RWPE1 (cell line): ENCODE measurements at regions not wholly inside any gene's neighbourhood (a gene's known extent, or its start where the extent isn't known, plus 50 kb on each side); places are given as distances from the start of the nearest gene placed in this dataset.

ENCODE experiments used
- CTCF ChIA-PET: fragments of 350-600 bp; sonication (Branson Sonifier 250); formaldehyde crosslinking; extraction: SDS; loops from one replicate; lab custom pipeline; 2021; lab: Yijun Ruan, JAX
- POLR2A ChIA-PET: fragments of 400-600 bp; formaldehyde crosslinking; extraction: SDS; loops from one replicate; lab custom pipeline; 2020; ENCODE audit warnings: antibody characterized with exemption; ENCODE audit not compliant: low non-redundant PET; lab: Yijun Ruan, JAX
- DNase-seq: peaks from one replicate; pipeline ENCODE4 v3.0.0; 2012; ENCODE audit warnings: low spot score
- H3K27ac ChIP-seq: fragments of 450-650 bp; 2 replicates; pipeline ENCODE4 v1.5.1; 2017
- TF ChIP-seq, protein P1 (sequence below): fragments of 450-650 bp; conservative IDR thresholded peaks from 2 replicates; pipeline ENCODE4 v1.5.1; 2017; ENCODE audit warnings: low read depth, mild to moderate bottlenecking

DNA sequence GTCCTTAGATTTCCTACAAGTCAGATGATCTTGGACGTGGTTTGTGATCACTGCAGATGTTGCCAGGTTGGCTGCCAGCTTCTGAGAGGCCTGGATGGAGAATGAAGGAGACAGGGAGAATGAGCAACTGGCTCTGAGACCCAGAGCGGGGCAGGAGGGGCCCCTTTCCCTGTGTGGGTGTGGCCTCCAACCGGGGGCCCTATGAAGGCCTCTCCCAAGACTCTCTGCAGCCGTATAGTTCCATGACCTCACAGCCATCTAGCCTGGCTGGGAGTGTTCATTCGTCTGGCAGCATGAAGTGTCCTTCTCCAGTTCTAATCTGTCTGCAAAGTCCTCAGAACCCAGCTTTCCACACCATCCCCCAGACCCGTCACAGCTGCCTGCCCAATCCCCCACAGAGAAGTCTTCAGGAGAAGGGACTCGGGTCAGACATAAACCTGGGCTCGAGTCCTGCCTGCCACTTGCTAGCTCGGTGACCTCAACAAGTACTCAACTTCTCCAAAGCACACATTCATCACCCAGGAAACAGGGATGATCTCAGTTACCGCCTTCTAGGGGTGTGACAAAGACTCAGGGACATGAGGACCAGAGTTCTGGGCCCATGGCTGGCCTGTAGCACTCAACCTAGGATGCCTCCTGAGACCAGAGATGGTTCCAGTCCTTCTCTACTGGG is 122.6 kb downstream of the EDN3 start:
- CTCF ChIA-PET: interaction anchor here (1.3 kb wide), 1 partner anchor 19 kb away, joined by 5 read pairs; no protein-coding TSS in a partner anchor

DNA sequence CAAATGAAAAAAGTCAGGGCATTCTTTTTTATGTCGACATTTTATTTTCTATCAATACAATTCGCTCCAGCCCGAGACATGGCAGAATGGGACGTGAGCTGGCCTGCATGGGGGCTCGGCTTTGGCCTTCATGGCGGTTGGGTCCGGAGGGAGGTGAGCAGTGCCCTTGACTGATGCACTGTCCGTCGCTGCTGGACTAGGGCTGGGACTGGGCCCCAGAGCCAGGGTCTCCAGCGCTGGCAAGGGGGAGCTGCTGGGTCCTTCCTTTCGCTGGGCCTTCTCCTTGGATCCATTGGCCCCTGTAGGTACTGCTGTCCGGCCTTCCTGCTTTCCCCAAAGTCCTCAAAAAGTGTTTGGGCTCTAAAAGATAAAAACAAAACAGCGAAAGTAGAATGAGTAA is 124.6 kb downstream of the EDN3 start:
- ChIA-PET CTCF (interaction anchor here (0.6 kb wide), 1 partner anchor 13 kb away, joined by 3 read pairs; no protein-coding TSS in a partner anchor), POLR2A (no interaction called here)
- TF ChIP-seq, protein P1, sequence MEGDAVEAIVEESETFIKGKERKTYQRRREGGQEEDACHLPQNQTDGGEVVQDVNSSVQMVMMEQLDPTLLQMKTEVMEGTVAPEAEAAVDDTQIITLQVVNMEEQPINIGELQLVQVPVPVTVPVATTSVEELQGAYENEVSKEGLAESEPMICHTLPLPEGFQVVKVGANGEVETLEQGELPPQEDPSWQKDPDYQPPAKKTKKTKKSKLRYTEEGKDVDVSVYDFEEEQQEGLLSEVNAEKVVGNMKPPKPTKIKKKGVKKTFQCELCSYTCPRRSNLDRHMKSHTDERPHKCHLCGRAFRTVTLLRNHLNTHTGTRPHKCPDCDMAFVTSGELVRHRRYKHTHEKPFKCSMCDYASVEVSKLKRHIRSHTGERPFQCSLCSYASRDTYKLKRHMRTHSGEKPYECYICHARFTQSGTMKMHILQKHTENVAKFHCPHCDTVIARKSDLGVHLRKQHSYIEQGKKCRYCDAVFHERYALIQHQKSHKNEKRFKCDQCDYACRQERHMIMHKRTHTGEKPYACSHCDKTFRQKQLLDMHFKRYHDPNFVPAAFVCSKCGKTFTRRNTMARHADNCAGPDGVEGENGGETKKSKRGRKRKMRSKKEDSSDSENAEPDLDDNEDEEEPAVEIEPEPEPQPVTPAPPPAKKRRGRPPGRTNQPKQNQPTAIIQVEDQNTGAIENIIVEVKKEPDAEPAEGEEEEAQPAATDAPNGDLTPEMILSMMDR: no peak

More for the DNA sequence above, 122.6 kb downstream of the EDN3 start:
- TF ChIP-seq, protein P1: no peak
- no peak overlapping the region for H3K27ac ChIP-seq
- no peak for DNase-seq
- POLR2A ChIA-PET: no interaction called here

DNA sequence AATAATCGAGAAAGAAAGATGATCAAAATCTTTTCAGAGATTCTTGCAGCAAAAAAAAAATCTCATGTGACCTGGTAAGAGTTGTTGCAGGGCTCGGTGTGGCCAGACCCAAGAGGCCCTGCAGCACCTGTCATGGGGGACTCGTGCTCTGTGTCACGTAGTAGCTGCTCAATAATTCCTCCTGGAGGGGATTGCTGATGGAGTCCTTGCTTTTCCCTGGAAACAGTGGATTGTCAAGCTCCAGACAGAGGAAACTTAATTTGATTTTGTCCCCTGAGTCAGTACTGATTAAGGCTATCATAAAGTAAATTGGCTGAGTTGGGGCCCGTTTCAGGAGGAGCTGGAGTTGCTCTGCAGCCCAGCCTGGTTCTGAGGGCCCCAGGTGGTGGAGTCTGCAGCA is 125.2 kb downstream of the EDN3 start:
- ChIA-PET POLR2A (no interaction called here), CTCF (interaction anchor here (0.6 kb wide), 1 partner anchor 13 kb away, joined by 3 read pairs; no protein-coding TSS in a partner anchor)
- no peak for DNase-seq
- TF ChIP-seq, protein P1: no peak
- no peak overlapping the region for H3K27ac ChIP-seq

More for the DNA sequence above, 124.6 kb downstream of the EDN3 start:
- no peak for DNase-seq
- no peak overlapping the region for H3K27ac ChIP-seq

DNA sequence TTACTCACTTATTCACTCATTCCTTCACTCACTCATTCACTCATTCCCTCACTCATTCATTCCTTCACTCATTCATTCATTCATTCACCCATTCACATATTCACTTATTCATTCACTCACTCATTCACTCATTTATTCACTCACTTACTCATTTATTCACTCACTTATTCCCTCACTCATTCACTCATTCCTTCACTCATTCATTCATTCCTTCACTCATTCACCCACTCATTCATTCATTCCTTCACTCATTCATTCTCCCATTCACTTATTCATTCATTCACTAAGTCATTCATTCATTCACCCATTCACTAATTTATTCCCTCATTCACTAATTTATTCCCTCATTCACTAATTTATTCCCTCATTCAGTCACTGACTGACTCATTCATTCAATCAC is 127.6 kb downstream of the EDN3 start:
- H3K27ac ChIP-seq: no peak overlapping the region
- DNase-seq: no peak
- POLR2A ChIA-PET: no interaction called here
- TF ChIP-seq, protein P1: no peak
- CTCF ChIA-PET: interaction anchor here (0.8 kb wide), 1 partner anchor 678 kb away, joined by 3 read pairs; no protein-coding TSS in a partner anchor

DNA sequence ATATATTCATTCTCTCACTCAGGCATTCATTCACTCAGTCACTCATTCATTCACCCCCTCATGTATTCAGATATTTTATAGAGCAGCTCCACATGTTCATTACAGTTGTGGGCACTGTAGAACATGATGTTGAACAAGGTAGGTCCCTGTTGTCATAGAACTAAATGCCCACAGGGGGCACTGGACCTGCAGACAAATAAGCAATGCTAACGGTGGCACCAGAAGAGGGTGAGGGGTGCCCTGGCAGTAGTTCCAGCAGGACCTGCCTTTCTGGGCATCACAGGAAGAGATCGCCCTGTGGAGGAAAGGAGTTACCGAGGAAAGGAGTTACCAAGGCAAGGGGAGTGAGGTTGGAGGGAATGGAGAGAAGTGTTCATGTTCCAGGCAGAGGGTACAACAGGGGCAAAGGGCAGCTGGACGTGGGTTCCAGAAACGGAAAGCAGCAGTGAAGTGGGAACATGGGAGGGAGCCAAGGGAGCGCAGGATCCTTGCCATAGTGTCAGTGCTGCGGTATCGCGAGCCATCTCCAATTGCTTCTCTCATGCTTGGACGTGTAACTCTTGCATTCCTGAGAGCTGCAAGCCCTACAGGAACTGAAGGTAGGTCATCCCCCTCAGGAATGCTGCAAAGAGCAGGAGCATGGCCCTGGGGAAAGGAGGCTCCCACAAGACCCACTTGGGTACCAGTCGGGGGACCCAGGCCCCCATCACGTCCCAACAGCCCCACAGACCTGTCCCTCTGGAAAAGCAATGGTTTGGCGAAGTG is 128.2 kb downstream of the EDN3 start:
- no peak overlapping the region for H3K27ac ChIP-seq
- ChIA-PET CTCF (interaction anchor here (0.8 to 1.1 kb wide), 2 partner anchors 9 to 679 kb away, joined by 3 read pairs; no protein-coding TSS in a partner anchor), POLR2A (no interaction called here)
- TF ChIP-seq, protein P1: no peak
- no peak for DNase-seq

DNA sequence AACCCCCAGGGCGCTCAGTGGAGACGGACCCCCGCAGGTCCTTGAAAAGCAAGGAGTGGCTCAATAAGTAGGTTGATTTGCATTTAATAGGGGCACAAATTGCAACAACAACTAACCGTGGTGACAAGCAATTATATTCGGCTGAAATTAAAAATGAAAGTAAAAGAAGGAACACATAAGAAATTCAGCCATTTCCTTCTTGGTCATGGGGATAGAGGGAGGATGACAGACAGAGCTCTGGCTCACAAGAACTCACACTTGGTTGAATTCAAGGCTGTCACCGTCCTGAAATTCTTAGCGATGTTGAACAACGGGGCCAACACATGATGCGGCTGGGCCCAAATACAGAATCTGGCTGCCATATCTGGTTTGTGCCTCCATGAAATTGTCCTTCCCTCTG is 129.0 kb downstream of the EDN3 start:
- no peak for DNase-seq
- POLR2A ChIA-PET: no interaction called here
- CTCF ChIA-PET: interaction anchor here (1.1 kb wide), 1 partner anchor 9 kb away, joined by 3 read pairs; no protein-coding TSS in a partner anchor
- TF ChIP-seq, protein P1: no peak
- no peak overlapping the region for H3K27ac ChIP-seq
